GM21390 (cell line): ENCODE measurements at regions not wholly inside any gene's neighbourhood (a gene's known extent, or its start where the extent isn't known, plus 50 kb on each side); places are given as distances from the start of the nearest gene placed in this dataset.

Source experiments
- ATAC-seq: cut with Tn5 transposase; IDR thresholded peaks from one replicate; pipeline ENCODE4 v1.9.1; 2021; ENCODE audit not compliant: unreplicated experiment

DNA sequence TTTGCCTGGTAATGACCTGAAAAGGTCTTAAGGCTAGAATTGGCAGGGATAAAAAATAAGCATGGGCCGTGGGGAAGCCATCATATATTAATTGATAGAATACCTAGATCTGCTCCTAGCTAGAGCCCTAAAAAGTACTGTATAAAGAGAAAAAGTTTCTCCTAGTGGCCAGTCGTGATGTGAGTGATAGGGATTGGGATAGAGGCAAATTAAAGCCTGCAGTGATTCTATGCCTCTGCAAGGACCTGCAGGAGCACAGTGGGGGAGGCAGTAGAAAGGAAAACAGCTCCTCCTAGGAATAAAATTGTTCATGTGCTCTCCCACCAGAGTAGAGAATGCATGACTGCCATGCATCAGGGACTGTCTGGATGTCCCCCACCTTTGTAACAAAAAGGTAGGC lies 56.2 kb upstream of the FTMT start:
- ATAC-seq: no peak

DNA sequence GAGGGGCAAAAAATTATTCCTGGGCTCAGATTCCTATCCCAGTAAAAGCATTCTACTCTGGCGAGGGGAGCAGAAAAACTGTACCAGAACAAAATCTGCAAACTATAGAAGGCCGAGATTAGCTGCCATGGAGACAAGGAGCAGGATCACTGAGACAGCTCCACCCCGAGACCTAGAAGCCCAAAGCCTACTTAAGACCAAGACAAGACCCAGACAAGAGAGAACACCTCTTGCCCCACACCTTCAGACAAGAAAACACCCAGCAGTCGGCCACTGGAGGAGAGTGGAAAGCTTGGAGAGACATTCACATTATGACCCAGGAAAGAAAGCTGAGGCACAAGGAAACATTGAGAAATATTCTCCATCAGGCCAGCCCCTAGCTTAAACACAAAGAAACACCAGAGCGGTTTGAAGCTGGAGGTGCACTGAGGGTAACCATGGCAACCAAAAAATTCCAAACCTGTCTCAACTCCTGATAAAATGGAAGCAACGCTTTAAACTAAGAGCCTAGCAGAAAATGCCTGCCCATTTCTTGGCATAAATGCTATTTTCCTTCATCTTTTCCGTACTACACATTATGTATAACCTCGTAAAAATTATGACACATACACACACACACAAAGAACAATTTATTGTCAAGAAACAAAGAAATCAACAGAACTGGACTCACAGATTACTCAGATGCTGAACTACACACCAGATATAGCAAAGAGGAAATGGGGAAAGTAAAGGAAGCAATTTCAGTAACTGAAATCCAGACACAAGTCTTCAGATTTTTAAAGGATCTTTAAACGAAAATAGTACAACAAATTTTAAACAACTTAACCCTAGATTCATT lies 53.8 kb upstream of the FTMT start:
- ATAC-seq: no peak
